GM19467 (cell line): ENCODE measurements at regions not wholly inside any gene's neighbourhood (a gene's known extent, or its start where the extent isn't known, plus 50 kb on each side); places are given as distances from the start of the nearest gene placed in this dataset.
"Not testable (repeated sequence)": the region's sequence is repeated elsewhere in the genome, so short reads cannot be mapped to it uniquely, and the experiment has no call there.

Experiments used
- ATAC-seq: cut with Tn5 transposase; IDR thresholded peaks from one replicate; pipeline ENCODE4 v1.9.1; 2021; ENCODE audit warnings: mild to moderate bottlenecking, moderate library complexity; ENCODE audit not compliant: unreplicated experiment

DNA sequence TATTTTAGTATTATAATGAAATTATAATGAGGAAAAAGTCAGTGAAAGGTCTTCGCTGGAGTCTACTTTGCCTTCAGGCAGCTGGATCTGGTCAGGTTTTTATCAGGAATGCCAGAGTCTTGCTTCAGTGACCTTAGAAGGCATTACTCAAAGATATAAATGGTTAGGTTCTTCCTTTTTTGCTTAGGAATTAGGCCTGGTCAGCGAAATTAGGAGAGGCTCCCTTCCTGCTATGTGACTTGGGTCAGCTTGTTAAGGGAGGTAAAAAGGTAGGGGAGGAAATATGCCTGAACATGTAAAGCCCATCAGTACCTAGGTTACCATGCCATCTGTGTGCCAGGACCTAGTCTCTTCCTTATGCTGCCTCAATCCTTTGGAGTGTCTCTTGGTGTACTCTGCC lies 115.1 kb downstream of the OTOR start:
- ATAC-seq, result no peak

DNA sequence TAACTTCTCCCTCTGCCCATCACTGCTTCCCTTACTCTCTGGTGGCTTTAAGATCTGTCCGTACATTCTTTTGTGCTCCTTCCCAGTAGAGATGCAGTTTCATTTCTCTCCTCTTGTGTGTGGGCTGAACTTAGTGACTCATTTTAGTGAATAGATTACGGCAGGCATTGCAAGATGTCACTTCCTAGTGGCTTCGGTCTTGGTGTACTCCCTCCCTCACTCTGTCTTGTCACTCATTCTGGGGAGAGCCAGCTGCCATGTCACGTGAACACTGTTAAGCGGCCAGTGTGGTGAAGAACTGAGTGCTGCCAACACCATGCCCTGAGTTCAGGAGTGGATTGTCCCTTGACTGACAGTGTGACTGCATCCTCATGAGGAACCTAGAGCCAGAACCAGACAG lies 115.9 kb downstream of the OTOR start:
- no peak for ATAC-seq

DNA sequence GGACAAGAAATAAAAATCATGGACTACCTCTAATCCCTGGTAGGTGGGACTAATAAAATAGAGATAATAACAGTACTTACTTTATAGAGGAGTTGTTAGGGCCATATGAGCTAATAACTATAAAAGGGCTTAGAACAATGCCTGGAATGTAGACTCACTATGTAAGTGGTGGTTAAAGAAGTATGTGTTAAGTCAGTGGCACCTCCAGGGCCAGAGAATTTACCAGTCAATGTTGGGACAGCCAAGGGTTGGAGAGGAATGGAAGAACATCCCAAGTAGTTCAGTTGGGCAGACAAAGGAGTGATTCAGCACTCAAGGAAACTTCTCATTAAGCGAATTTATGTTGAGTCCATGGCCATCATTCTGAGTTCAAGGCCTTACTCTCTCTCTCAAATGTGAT lies 116.8 kb downstream of the OTOR start:
- no peak for ATAC-seq

DNA sequence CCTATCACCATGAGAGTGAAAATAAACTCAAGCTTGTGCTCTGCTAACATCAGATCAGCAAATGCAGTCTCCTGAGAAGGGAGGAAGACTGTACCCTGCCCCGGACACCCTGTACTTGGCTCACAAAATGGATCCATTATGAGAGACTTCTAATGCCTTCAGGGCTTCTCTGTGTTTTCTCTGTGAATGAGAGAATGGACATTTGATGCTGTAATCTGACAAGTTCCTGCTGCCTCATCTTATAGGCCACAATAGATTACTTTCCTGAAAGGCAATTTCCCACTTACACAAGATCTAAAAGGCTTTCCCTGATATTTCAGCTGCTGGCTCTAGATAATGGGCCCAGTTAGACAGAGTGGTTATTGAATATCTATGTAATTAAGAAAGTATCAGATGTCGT lies 117.2 kb downstream of the OTOR start:
- no peak for ATAC-seq

DNA sequence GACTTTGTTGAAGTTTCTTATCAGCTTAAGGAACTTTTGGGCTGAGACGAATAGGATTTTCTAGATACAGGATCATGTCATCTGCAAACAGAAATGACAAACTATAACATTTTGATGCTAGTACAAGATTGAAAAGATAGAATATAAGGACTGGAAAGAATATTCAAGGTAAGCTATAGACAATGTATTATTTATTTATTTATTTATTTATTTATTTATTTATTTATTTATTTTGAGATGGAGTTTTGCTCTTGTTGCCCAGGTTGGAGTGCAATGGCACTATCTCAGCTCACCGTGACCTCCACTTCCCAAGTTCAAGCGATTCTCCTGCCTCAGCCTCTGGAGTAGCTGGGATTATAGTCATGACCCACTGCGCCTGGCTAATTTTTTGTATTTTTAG lies 125.0 kb downstream of the OTOR start:
- not testable (repeated sequence) for ATAC-seq

DNA sequence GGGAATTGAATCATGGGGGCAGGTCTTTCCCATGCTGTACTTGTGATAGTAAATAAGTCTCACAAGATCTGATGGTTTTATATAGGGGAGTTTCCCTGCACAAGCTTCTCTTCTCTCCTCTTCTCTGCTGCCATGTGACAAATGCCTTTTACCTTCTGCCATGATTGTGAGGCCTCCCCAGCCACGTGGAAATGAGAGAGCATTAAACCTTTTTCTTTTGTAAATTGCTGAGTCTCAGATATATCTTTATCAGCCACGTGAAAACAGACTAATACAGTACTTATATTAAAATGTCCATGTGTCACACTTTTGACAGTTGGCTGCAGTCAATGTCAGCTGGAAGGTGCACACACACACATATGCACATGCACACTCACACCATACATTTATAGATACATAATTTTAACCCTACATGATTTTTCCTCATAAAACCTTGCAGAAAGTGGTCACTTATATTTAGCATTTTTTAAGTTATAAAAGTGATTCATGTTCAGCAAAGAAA lies 128.9 kb downstream of the OTOR start:
- ATAC-seq, result no peak

DNA sequence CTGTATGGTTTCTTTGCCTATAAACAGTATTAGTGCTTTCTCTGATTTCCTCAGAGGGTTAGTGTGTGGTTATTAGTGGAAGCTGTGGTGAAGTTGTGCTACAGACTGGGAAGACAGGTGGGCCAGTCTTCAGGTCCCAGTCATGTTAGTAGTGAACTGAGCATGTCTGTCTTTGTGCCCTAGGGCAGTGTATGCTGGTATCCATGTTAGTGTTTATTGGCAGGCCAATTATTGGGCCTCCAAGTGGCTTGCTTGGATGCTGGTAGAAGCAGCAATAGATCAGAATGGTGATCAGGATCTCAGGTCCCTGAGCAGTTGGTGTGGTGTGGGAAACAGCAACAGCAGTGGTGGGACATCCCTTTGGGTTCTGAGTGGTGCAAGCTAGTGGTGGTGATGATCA lies 137.6 kb downstream of the OTOR start:
- ATAC-seq, result no peak

DNA sequence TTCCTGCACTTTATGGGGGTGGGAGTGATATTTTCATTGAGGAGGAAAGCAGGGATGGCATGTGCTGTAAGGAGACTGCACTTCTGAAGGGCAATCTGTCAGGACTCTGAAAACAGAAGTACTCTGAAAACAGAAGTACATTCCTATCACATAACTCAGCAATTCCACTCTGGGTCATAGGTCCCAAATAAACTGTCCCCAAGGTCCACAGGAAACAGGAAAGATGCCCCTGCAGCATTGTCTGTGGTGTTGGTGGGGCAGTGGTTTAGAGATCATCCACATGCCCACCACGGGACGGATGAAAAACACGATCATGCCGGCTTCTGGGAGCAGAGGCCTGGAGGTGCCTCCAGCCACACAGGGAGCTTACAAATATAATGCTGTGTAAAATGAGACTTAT lies 150.3 kb downstream of the OTOR start:
- ATAC-seq, result no peak

DNA sequence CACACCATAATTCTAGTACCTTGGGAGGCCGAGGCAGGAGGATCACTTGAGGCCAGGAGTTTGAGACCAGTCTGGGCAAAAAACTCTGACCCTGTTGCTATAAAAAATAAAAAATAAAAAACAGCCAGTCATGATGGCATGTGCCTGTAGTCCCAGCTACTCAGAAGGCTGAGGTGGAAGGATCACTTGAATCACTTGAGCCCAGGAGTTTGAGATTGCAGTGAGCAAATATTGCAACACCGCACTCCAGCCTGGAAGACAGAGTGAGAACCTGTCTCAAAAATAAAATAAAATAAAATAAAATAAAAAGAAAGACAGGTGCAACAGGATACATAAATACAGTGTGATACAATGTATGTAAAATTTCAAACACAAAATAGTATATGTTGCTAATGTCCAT lies 154.5 kb downstream of the OTOR start:
- ATAC-seq, result no peak

DNA sequence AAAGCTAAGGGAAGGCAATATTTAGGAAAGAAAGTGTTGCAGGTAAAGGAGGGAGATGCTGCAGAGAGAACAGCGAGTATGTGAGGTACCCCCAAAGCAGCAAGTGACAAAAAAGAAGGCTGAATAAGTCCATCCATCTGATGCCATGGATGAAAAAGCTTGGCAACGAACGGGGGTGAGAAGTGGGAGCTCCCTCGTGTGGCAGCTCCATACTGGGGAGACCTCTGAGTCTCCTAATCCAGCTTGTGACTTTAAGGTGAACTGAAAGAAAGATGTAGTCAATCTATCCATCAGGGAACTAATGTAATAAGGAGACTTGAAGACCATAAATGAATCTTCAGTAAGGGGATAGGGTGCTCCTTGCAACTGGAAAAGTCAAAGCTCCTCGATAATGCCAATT lies 156.6 kb downstream of the OTOR start:
- no peak for ATAC-seq

DNA sequence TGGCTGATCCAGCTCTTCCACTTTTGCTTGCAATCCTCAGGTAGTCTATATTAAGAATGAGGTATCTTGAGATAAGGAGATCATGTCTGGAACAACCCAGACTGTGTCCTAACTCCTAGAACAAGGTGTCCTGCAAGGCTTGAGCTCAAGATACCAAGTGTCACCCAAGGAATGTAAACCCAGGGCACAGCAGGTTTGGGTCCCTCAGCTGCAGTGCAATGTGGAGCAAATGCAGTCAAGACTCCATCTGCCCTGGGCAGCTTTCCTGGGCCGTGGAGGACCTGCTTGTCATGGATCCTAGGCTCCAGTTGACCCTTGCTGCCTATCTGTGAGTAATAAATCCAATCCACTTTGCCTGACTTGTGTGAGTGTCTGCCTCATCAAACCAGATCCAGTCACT lies 166.1 kb downstream of the OTOR start:
- no peak for ATAC-seq

DNA sequence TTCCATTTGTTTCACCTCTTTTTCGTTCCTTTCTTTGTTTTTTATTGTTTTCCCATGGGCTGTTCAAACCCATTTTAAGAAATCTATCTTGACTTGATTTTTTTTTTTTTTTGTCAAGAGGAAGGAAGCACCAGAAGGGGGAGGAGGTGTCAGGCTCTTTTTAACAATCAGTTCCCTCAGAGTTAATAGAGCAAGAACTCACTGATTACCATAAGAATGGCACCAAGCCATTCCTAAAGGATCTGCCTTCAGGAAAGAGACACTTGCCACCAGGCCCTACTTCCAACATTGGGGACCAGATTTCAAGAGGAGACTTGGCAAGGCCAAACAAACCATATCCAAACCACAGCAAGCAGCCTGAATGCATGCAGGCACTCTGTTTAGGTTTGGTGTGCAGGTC lies 168.0 kb downstream of the OTOR start:
- no peak for ATAC-seq

DNA sequence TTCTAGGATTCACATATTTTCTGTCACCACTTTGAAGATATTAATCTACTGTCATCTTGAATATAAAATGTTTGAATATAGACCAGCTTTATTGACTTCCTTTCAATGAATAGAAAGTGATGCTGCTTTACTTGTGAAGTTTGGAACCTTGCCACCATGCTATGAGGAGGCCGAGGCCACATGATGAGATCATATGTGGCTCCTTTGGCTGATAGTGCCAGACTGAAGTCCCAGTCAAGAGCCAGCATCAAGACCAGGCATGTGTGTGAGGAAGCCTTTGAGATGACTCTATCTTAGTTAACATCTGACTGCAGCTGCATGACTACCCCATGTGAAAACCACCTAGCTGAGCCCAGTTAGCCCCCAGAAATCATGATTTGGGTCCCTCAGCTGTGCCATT lies 169.5 kb downstream of the OTOR start:
- ATAC-seq, result no peak

DNA sequence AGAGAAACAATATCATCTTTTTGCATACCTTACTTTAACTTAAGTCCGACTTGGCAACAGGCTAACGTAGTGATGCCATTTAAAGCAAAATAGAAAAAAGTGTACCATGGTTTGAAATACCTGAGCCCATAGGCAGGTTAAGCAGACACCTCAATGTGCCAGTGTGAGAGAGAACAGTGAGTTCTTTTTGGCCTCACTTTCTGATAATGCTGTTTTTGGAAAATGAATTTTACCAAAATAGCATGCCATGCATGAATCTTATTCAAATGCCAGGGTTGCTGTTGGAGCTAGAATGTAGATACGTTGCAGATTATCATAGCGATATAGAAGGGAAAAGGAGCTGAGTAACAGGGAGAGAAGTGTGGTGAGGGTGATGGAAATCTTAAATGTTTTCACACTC lies 170.2 kb downstream of the OTOR start:
- no peak for ATAC-seq

DNA sequence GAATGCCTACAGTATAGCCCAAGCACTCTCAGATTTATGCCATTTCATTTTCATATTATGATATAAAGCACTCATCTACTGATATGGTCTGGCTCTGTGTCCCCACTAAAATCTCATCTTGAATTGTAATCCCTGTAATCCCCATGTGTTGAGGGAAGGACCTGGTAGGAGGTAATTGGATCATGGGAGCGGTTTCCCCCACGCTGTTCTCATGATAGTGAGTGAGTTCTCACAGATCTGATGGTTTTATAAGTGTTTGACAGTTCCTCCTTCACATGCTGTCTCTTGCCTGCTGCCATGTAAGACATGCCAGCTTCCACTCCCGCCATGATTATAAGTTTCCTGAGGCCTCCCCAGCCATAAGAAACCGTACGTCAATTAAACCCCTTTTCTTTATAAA lies 171.7 kb downstream of the OTOR start:
- ATAC-seq, result no peak

DNA sequence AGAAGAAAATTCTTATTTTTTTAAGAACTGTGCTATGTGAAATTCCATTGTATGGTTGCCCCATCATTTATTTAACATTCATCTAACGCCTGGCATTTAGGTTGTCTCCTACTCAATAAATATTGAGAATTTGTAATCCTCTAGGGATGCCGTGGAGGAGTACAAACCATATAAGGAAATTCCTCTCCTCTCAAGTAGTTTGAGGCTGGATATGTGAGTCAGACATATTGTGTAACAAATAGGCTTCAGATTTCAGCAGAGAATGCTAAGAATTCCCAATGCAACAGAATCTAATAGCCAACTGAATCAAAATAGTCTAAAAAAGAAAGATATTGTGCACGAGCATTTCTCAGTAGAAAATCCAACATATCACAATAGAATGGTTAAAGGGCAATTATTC lies 174.7 kb downstream of the OTOR start:
- ATAC-seq, result no peak

DNA sequence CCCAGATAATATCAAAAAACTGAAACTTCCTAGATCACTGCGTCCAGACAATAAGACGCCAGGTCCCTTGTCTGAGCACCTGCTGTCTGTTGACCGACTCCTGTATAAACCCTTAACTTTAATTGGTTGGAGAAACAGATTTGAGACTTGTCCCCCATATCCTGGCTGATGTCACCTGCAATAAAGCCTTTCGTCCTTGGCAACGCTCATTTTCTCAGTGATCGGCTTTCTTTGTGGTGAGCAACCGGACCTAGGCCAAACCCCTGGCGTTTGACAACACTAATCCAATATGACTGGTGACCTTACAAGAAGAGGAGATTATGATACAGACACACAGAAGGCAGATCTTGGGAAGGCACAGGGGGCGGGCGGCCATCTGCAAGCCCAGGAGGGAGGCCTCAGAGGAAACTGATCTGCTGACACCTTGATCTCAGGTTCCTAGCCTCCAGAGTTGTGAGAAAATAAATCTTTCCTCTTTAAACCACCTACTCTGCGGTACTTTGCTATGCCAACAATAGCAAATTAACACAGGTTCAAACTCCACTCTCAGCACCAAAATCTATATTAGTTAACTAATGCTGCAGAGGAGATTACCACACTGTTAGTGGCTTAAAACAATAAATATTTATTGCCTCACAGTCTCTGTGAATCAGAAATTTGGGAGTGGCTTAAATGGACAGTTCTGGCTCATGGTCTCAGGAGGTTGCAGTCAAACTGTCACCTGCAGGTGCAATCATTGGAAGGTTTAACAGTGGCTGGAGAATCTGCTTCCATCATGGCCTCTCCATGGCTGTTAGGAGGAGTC lies 178.7 kb downstream of the OTOR start:
- ATAC-seq, result no peak

DNA sequence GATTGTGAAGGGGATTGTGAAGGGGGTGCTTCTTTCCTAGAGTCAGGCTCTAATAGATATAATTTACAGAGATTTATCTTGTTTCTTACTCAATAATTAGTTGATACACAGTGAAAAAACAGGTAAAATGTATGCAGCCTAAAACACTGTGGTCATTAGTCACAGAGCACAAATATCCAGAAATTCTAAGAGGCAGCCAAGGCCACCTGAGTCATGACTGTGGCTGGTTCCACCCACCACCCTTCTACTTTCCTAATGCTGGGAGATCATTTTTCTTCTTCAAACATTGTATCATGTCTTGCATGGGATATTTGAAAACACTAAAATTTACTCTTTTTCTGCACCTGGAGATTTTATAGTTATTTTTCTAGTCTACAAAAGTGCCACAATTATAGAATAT lies 181.6 kb downstream of the OTOR start:
- no peak for ATAC-seq

DNA sequence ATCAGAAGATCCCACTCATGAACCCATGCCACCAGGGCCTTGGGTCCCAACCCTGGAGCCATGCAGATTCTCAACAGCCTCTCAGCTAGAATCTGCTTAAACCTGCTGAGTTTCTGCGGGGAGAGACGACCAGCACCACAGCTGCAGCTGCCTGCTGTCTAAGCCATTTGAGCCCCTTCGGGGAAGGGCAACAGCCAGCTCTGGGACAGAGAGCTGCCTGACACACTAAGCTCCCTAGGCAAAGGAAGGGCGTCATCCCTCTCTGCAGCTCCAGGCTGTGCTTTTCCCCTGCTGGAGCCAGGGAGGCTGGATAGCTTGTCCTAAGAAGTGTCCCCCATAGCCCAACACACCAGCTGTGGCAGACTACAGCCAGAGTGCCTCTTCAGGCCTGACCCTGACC lies 182.5 kb downstream of the OTOR start:
- no peak for ATAC-seq

DNA sequence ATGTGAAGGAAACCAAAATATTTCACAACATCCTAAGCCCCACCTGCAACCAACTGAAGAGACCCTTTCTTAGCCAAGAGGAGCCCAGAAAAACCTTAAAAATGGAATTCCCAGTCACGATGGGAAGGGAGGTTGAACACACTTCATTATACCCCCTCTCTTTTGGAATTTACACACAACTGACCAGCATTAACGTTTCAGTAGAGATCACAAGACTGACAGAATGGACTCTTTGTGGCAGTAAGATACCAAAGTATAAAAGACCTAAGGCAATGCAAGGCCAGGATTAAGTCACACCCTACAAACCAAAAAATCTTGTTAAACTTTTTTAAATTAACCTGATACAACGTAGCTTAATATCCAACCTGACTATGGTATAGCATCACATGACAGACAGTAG lies 190.9 kb downstream of the OTOR start:
- ATAC-seq, result no peak

DNA sequence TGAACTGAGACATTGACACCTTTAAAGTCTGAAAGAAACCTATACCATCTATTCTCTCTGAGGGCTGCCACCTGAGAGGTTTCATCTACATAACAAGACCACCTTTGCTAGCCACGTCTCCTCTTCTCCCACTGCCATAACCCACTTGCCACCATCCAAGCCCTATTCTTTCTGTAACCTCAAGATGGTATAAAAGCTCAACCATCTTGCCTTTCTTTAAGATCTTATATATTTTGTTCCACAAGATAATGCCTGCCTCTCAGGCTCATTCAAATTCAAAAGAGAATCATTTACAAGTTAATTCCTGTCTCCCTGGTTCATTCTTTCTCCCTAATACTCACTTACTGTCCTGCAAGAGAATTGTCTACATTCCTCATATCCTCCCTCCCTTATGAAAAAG lies 192.5 kb downstream of the OTOR start:
- no peak for ATAC-seq

DNA sequence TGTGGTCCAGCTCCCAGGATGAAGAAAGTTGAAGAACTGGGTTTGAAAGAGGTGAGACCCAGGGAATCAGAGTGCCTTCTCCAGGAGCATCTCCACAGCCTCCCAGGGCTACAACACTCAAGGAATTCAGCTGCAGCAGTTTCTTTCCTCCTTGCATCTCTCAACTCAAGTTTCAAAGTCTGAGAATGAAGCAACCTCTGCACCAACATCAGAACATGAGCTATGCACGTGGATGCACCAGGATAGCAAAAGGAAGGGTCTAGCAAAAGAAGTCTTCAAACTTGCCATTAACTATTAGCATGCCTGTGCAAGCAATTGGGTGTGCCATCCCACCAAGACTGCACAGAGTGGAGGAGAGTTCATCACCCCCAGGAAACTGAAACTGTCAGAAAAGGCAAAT lies 193.9 kb downstream of the OTOR start:
- ATAC-seq, result no peak

DNA sequence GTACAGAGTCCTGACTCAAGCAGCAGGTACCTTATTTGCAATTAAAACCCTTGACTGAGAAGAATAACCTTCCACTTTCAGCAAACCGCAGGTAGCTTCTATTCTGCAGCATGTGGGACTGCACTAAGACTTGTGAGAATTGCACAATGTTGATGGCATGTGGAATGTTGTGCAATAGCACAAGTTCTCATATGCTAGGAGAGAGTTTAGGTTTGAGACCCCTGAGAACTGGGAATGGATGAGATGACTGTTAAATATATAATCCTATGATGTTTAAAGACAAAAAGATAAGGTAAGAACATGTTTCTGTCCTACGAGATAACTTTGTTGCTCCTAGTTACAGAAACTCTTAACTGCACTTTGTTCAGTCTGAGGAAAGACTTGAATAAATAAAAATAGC lies 194.6 kb downstream of the OTOR start:
- no peak for ATAC-seq
